ENCODE measurements at regions not wholly inside any gene's neighbourhood (a gene's known extent, or its start where the extent isn't known, plus 50 kb on each side); places are given as distances from the start of the nearest gene placed in this dataset.

DNA sequence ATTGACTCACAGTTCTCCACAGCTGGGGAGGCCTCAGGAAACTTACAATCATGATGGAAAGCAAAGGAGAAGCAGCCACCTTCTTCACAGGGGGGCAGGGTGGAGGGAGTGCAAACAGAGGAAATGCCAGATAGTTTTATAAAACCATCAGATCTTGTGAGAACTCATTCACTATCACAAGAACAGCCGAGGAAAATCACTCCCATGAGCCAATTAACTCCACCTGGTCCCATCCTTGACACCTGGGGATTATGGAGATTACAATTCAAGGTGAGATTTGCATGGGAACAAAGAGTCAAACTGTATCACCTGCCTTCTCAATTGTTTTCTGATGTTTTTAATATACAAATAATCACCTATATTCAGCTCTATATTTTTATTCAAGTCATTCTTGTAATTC is 1527.3 kb upstream of the GOT2 start:
- ChIA-PET POLR2A (no interaction called here), CTCF (no interaction called here)
- no peak overlapping the region for H3K4me3 ChIP-seq (ENCODE audit: low read depth in 2 of 2, low read length in 1 of 2)
- DNase-seq, result no peak
- H2AFZ ChIP-seq (ENCODE audit: low read depth), result no peak overlapping the region
- H3K27ac ChIP-seq (ENCODE audit: low read depth in 2 of 2, low read length in 1 of 2), result no peak overlapping the region
- no peaks in the 10 kb centered on the region for H3K36me3 ChIP-seq (replicated peaks in 1 of 2; ENCODE audit: control insufficient read depth in 1 of 2, insufficient read depth in 2 of 2, low read length in 1 of 2)
- no peaks in the 10 kb centered on the region for H3K27me3 ChIP-seq (ENCODE audit: insufficient read depth)
- H3K4me1 ChIP-seq (ENCODE audit: control insufficient read depth in 1 of 2, insufficient read depth in 2 of 2, low read depth in 1 of 2, low read length in 1 of 2), result no peaks in the 10 kb centered on the region
- 13% methylated on average over 1 of the region's 1 CpG for WGBS (ENCODE audit: low lambda C conversion rate)
- no peaks in the 10 kb centered on the region for H3F3A ChIP-seq (replicated peaks; ENCODE audit: insufficient read depth)
- H3K9me2 ChIP-seq, result no peaks in the 10 kb centered on the region
- TF ChIP-seq CHD2 (IDR thresholded peaks at IDR 0.05; ENCODE audit: low read length, partially characterized antibody) (no peak), SMC3 (IDR thresholded peaks at IDR 0.05; ENCODE audit: low read depth, low read length) (no peak), RAD21 (IDR thresholded peaks at IDR 0.05; ENCODE audit: low read length) (no peak), EZH2phosphoT487 (IDR thresholded peaks at IDR 0.05; ENCODE audit: borderline replicate concordance, low read depth) (no peak), ELF1 (IDR thresholded peaks at IDR 0.05) (no peak), NFIC (IDR thresholded peaks at IDR 0.05; ENCODE audit: borderline replicate concordance) (no peak), POLR2AphosphoS5 (IDR thresholded peaks at IDR 0.05; ENCODE audit: low read depth, low read length) (no peak), TAF1 (IDR thresholded peaks at IDR 0.05; ENCODE audit: borderline replicate concordance, low read depth, low read length) (no peak), RFX5 (IDR thresholded peaks at IDR 0.05; ENCODE audit: low read length) (no peak), TEAD4 (IDR thresholded peaks at IDR 0.05; ENCODE audit: borderline replicate concordance, insufficient read depth) (no peak), SIN3A (IDR thresholded peaks at IDR 0.05; ENCODE audit: borderline replicate concordance, low read depth, low read length) (no peak), NRF1 (IDR thresholded peaks at IDR 0.05; ENCODE audit: low read depth, low read length) (no peak), FOSL2 (IDR thresholded peaks at IDR 0.05; ENCODE audit: borderline replicate concordance, low read depth) (no peak)
- TF ChIP-seq, protein P1, sequence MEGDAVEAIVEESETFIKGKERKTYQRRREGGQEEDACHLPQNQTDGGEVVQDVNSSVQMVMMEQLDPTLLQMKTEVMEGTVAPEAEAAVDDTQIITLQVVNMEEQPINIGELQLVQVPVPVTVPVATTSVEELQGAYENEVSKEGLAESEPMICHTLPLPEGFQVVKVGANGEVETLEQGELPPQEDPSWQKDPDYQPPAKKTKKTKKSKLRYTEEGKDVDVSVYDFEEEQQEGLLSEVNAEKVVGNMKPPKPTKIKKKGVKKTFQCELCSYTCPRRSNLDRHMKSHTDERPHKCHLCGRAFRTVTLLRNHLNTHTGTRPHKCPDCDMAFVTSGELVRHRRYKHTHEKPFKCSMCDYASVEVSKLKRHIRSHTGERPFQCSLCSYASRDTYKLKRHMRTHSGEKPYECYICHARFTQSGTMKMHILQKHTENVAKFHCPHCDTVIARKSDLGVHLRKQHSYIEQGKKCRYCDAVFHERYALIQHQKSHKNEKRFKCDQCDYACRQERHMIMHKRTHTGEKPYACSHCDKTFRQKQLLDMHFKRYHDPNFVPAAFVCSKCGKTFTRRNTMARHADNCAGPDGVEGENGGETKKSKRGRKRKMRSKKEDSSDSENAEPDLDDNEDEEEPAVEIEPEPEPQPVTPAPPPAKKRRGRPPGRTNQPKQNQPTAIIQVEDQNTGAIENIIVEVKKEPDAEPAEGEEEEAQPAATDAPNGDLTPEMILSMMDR (IDR thresholded peaks at IDR 0.05), result no peak
- no peaks in the 10 kb centered on the region for H4K20me1 ChIP-seq (ENCODE audit: insufficient read depth)
- no peak overlapping the region for H3K4me2 ChIP-seq
- no peaks in the 10 kb centered on the region for H3K79me2 ChIP-seq (ENCODE audit: insufficient read depth)
- no peak overlapping the region for H3K9ac ChIP-seq
- H3K9me3 ChIP-seq, result no peaks in the 10 kb centered on the region

DNA sequence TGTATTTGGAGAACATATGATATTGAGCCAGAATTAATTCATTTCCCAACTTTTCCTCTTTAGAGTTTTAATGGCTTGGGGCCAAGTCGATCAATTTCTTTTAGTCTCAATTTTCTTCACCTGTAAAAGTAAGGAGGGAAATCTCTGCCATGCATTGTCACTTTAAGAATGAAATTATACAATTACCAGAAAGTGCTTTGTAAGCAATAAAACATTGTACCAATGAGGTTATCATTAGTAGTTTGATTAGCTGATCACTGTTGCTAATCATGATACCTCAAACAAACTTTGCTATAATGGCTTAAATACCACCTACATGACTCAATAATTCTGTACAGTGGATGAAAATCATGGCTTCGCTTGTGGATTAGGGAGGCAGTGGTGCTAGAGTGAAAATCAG is 1525.8 kb upstream of the GOT2 start:
- H3K4me3 ChIP-seq (ENCODE audit: low read depth in 2 of 2, low read length in 1 of 2), result no peak overlapping the region
- whole genome bisulfite sequencing (ENCODE audit: low lambda C conversion rate), result 19% methylated on average over 2 of the region's 2 CpGs
- no peaks in the 10 kb centered on the region for H3K79me2 ChIP-seq (ENCODE audit: insufficient read depth)
- ChIA-PET POLR2A (no interaction called here), CTCF (no interaction called here)
- no peaks in the 10 kb centered on the region for H3K9me3 ChIP-seq
- no peak overlapping the region for H3K9ac ChIP-seq
- no peaks in the 10 kb centered on the region for H4K20me1 ChIP-seq (ENCODE audit: insufficient read depth)
- no peak for DNase-seq
- no peaks in the 10 kb centered on the region for H3K36me3 ChIP-seq (replicated peaks in 1 of 2; ENCODE audit: control insufficient read depth in 1 of 2, insufficient read depth in 2 of 2, low read length in 1 of 2)
- no peaks in the 10 kb centered on the region for H3K27me3 ChIP-seq (ENCODE audit: insufficient read depth)
- H3F3A ChIP-seq (replicated peaks; ENCODE audit: insufficient read depth), result no peaks in the 10 kb centered on the region
- no peak overlapping the region for H3K27ac ChIP-seq (ENCODE audit: low read depth in 2 of 2, low read length in 1 of 2)
- H3K9me2 ChIP-seq, result no peaks in the 10 kb centered on the region
- no peak overlapping the region for H2AFZ ChIP-seq (ENCODE audit: low read depth)
- H3K4me1 ChIP-seq (ENCODE audit: control insufficient read depth in 1 of 2, insufficient read depth in 2 of 2, low read depth in 1 of 2, low read length in 1 of 2), result no peaks in the 10 kb centered on the region
- H3K4me2 ChIP-seq, result no peak overlapping the region
- no peak for TF ChIP-seq TEAD4 (IDR thresholded peaks at IDR 0.05; ENCODE audit: borderline replicate concordance, insufficient read depth)
- TF ChIP-seq GATA2 (CRISPR knock-in tag; IDR thresholded peaks at IDR 0.05), result no peak
- TF ChIP-seq TCF12 (IDR thresholded peaks at IDR 0.05), result no peak
- no peak for TF ChIP-seq SMC3 (IDR thresholded peaks at IDR 0.05; ENCODE audit: low read depth, low read length)
- TF ChIP-seq JUND (IDR thresholded peaks at IDR 0.05), result no peak
- TF ChIP-seq, protein P2, sequence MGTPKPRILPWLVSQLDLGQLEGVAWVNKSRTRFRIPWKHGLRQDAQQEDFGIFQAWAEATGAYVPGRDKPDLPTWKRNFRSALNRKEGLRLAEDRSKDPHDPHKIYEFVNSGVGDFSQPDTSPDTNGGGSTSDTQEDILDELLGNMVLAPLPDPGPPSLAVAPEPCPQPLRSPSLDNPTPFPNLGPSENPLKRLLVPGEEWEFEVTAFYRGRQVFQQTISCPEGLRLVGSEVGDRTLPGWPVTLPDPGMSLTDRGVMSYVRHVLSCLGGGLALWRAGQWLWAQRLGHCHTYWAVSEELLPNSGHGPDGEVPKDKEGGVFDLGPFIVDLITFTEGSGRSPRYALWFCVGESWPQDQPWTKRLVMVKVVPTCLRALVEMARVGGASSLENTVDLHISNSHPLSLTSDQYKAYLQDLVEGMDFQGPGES (IDR thresholded peaks at IDR 0.05; ENCODE audit: low read depth, low read length), result no peak
- TF ChIP-seq MXI1 (IDR thresholded peaks at IDR 0.05; ENCODE audit: low read depth, low read length), result no peak
- no peak for TF ChIP-seq RXRA (IDR thresholded peaks at IDR 0.05; ENCODE audit: borderline replicate concordance, low read depth)
- no peak for TF ChIP-seq NFIC (IDR thresholded peaks at IDR 0.05; ENCODE audit: borderline replicate concordance)
- no peak for TF ChIP-seq GABPA (IDR thresholded peaks at IDR 0.05; ENCODE audit: low read depth)
- no peak for TF ChIP-seq RFX5 (IDR thresholded peaks at IDR 0.05; ENCODE audit: low read length)
- TF ChIP-seq FOSL2 (IDR thresholded peaks at IDR 0.05; ENCODE audit: borderline replicate concordance, low read depth), result no peak
- TF ChIP-seq, protein P3, sequence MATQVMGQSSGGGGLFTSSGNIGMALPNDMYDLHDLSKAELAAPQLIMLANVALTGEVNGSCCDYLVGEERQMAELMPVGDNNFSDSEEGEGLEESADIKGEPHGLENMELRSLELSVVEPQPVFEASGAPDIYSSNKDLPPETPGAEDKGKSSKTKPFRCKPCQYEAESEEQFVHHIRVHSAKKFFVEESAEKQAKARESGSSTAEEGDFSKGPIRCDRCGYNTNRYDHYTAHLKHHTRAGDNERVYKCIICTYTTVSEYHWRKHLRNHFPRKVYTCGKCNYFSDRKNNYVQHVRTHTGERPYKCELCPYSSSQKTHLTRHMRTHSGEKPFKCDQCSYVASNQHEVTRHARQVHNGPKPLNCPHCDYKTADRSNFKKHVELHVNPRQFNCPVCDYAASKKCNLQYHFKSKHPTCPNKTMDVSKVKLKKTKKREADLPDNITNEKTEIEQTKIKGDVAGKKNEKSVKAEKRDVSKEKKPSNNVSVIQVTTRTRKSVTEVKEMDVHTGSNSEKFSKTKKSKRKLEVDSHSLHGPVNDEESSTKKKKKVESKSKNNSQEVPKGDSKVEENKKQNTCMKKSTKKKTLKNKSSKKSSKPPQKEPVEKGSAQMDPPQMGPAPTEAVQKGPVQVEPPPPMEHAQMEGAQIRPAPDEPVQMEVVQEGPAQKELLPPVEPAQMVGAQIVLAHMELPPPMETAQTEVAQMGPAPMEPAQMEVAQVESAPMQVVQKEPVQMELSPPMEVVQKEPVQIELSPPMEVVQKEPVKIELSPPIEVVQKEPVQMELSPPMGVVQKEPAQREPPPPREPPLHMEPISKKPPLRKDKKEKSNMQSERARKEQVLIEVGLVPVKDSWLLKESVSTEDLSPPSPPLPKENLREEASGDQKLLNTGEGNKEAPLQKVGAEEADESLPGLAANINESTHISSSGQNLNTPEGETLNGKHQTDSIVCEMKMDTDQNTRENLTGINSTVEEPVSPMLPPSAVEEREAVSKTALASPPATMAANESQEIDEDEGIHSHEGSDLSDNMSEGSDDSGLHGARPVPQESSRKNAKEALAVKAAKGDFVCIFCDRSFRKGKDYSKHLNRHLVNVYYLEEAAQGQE (IDR thresholded peaks at IDR 0.05; ENCODE audit: low read depth, low read length), result no peak
- TF ChIP-seq EP300 (IDR thresholded peaks at IDR 0.05; ENCODE audit: borderline replicate concordance in 1 of 2, low read depth in 1 of 2, low read length in 1 of 2), result no peak
- no peak for TF ChIP-seq FOXM1 (IDR thresholded peaks at IDR 0.05; ENCODE audit: low read depth)

Data from SK-N-SH (cell line).